Peyer's patch (tissue), 4 donors: ENCODE measurements at regions not wholly inside any gene's neighbourhood (a gene's known extent, or its start where the extent isn't known, plus 50 kb on each side); places are given as distances from the start of the nearest gene placed in this dataset.
"Not testable (repeated sequence)": the region's sequence is repeated elsewhere in the genome, so short reads cannot be mapped to it uniquely, and the experiment has no call there.

Experiments used
- DNase-seq, 3 donors: peaks; one replicate each; pipeline ENCODE4 v3.0.0-alpha.2; 2017 to 2019
- H3K27ac ChIP-seq, 4 donors: fragments of 200-600 bp; sonication (generic); one replicate each; pipeline ENCODE4 v1.5.1; 2016 to 2019
- H3K27me3 ChIP-seq, 2 donors: fragments of 200-600 bp; sonication (generic); one replicate each; pipeline ENCODE4 v1.5.1; 2019
- H3K36me3 ChIP-seq, 3 donors: fragments of 200-600 bp; sonication (generic); one replicate each; pipeline ENCODE4 v1.5.1; 2016 to 2019
- H3K4me1 ChIP-seq, 4 donors: fragments of 200-600 bp; sonication (generic); one replicate each; pipeline ENCODE4 v1.5.1; 2016 to 2019
- H3K4me3 ChIP-seq, 4 donors: fragments of 200-600 bp; sonication (generic); 1 replicate in 3 of 4; 2 replicates in 1 of 4; pipeline ENCODE4 v1.5.1; 2016 to 2019; ENCODE audit warnings: mild to moderate bottlenecking in 1 of 4
- H3K9me3 ChIP-seq, 4 donors: fragments of 200-600 bp; sonication (generic); one replicate each; pipeline ENCODE4 v1.5.1; 2016 to 2019; ENCODE audit warnings: mild to moderate bottlenecking in 1 of 4
- CTCF ChIP-seq, 6 experiments: fragments of 450-650 bp in 4 of 6; fragments of 200-600 bp in 2 of 6; sonication (generic) in 1 of 6; IDR thresholded peaks; one replicate each; pipeline ENCODE4 v1.5.1; 2017 to 2019; ENCODE audit warnings: antibody characterized with exemption in 6 of 6, mild to moderate bottlenecking in 3 of 6, moderate library complexity in 1 of 6
- POLR2A ChIP-seq, 2 donors: fragments of 450-650 bp; IDR thresholded peaks; one replicate each; pipeline ENCODE4 v1.5.1; 2017; ENCODE audit warnings: antibody characterized with exemption in 2 of 2, mild to moderate bottlenecking in 2 of 2, moderate library complexity in 2 of 2

- DNase-seq, result no peak
- H3K4me3 ChIP-seq, result no peak overlapping the region
- no peaks in the 10 kb centered on the region for H3K27me3 ChIP-seq
- no peaks in the 10 kb centered on the region for H3K36me3 ChIP-seq
- H3K27ac ChIP-seq, result no peak overlapping the region
- TF ChIP-seq POLR2A (IDR thresholded peaks at IDR 0.05) (no peak), CTCF (IDR thresholded peaks at IDR 0.05) (no peak)
- H3K4me1 ChIP-seq, result no peaks in the 10 kb centered on the region
- H3K9me3 ChIP-seq, result no peaks in the 10 kb centered on the region
Measured at GRCh38 chr2:104977958-104978357, 59.9 kb upstream of the MRPS9 start.

GRCh38 chr2:104979786-104980185 is 58.1 kb upstream of the MRPS9 start:
- not testable (repeated sequence) for H3K36me3 ChIP-seq, H3K9me3 ChIP-seq, H3K4me1 ChIP-seq, DNase-seq, H3K4me3 ChIP-seq, H3K27ac ChIP-seq, H3K27me3 ChIP-seq

GRCh38 chr2:104982111-104982510 is 55.8 kb upstream of the MRPS9 start:
- no peaks in the 10 kb centered on the region for H3K9me3 ChIP-seq
- no peaks in the 10 kb centered on the region for H3K36me3 ChIP-seq
- no peaks in the 10 kb centered on the region for H3K27me3 ChIP-seq
- H3K27ac ChIP-seq, result no peak overlapping the region
- no peak overlapping the region for H3K4me3 ChIP-seq
- no peak for TF ChIP-seq POLR2A (IDR thresholded peaks at IDR 0.05)
- no peak for TF ChIP-seq CTCF (IDR thresholded peaks at IDR 0.05)
- DNase-seq, result no peak
- no peaks in the 10 kb centered on the region for H3K4me1 ChIP-seq
